H9 (cell line): ENCODE measurements at regions not wholly inside any gene's neighbourhood (a gene's known extent, or its start where the extent isn't known, plus 50 kb on each side); places are given as distances from the start of the nearest gene placed in this dataset.

Experiments
- DNase-seq: peaks from one replicate; pipeline ENCODE4 v3.0.0-alpha.2; 2017
- H2AFZ ChIP-seq: one replicate; pipeline ENCODE4 v1.6.1; 2013; ENCODE audit warnings: mild to moderate bottlenecking, low read length, control low read depth, moderate library complexity
- H2AK5ac ChIP-seq: 2 replicates; pipeline ENCODE4 v1.6.1; 2013; ENCODE audit warnings: low read length, control low read depth, mixed read lengths; ENCODE audit not compliant: insufficient read length
- H2BK120ac ChIP-seq: one replicate; pipeline ENCODE4 v1.6.1; 2013; ENCODE audit warnings: low read depth, mild to moderate bottlenecking, low read length, control low read depth, inconsistent platforms; ENCODE audit not compliant: poor library complexity, severe bottlenecking
- H2BK12ac ChIP-seq: 2 replicates; pipeline ENCODE4 v1.6.1; 2013; ENCODE audit warnings: low read length, control low read depth, mixed read lengths, low read depth; ENCODE audit not compliant: insufficient read length
- H2BK15ac ChIP-seq: 2 replicates; pipeline ENCODE4 v1.6.1; 2013; ENCODE audit warnings: low read depth, low read length, control low read depth
- H2BK20ac ChIP-seq: one replicate; pipeline ENCODE4 v1.6.1; 2013; ENCODE audit warnings: low read depth, mild to moderate bottlenecking, low read length, control low read depth, inconsistent platforms; ENCODE audit not compliant: poor library complexity, severe bottlenecking
- H2BK5ac ChIP-seq: 2 replicates; pipeline ENCODE4 v1.6.1; 2013; ENCODE audit warnings: low read length, control low read depth, mixed read lengths; ENCODE audit not compliant: insufficient read length
- H3K14ac ChIP-seq: 2 replicates; pipeline ENCODE4 v1.6.1; 2013; ENCODE audit warnings: low read length, control low read depth; ENCODE audit not compliant: insufficient read depth
- H3K18ac ChIP-seq: 2 replicates; pipeline ENCODE4 v1.6.1; 2013; ENCODE audit warnings: low read depth, mild to moderate bottlenecking, mixed read lengths, low read length, control low read depth; ENCODE audit not compliant: insufficient read length
- H3K23ac ChIP-seq: 2 replicates; pipeline ENCODE4 v1.6.1; 2013; ENCODE audit warnings: low read length, control low read depth, mixed read lengths, low read depth; ENCODE audit not compliant: insufficient read length
- H3K23me2 ChIP-seq: 2 replicates; pipeline ENCODE4 v1.6.1; 2013; ENCODE audit warnings: low read depth, mild to moderate bottlenecking, mixed read lengths, low read length, control low read depth; ENCODE audit not compliant: insufficient read length, poor library complexity, severe bottlenecking
- H3K27ac ChIP-seq: 2 replicates; pipeline ENCODE4 v1.5.1; 2013; ENCODE audit warnings: low read length, control low read depth, mixed read lengths, low read depth; ENCODE audit not compliant: insufficient read length
- H3K27me3 ChIP-seq: 2 replicates; pipeline ENCODE4 v1.6.1; 2013; ENCODE audit warnings: low read length, control low read depth, inconsistent platforms; ENCODE audit not compliant: insufficient read depth
- H3K4ac ChIP-seq: 2 replicates; pipeline ENCODE4 v1.6.1; 2013; ENCODE audit warnings: low read depth, mild to moderate bottlenecking, control low read depth, inconsistent platforms, low read length, moderate library complexity
- H3K4me1 ChIP-seq: 2 replicates; pipeline ENCODE4 v1.6.1; 2013; ENCODE audit warnings: low read length, control low read depth, inconsistent platforms; ENCODE audit not compliant: insufficient read depth
- H3K4me2 ChIP-seq: 2 replicates; pipeline ENCODE4 v1.6.1; 2013; ENCODE audit warnings: low read length, control low read depth, mixed read lengths; ENCODE audit not compliant: insufficient read length, insufficient read depth
- H3K56ac ChIP-seq: 2 replicates; pipeline ENCODE4 v1.6.1; 2013; ENCODE audit warnings: low read depth, mild to moderate bottlenecking, mixed read lengths, low read length, control low read depth; ENCODE audit not compliant: insufficient read length
- H3K79me1 ChIP-seq: 2 replicates; pipeline ENCODE4 v1.6.1; 2013; ENCODE audit warnings: low read depth, mild to moderate bottlenecking, moderate library complexity, low read length, control low read depth, inconsistent platforms; ENCODE audit not compliant: insufficient read depth, poor library complexity, severe bottlenecking
- H3K79me2 ChIP-seq: 2 replicates; pipeline ENCODE4 v1.6.1; 2013; ENCODE audit warnings: low read length, control low read depth, inconsistent platforms; ENCODE audit not compliant: insufficient read depth
- H3K9ac ChIP-seq: 2 replicates; pipeline ENCODE4 v1.6.1; 2013; ENCODE audit warnings: low read length, control low read depth, mixed read lengths; ENCODE audit not compliant: insufficient read length; ENCODE audit errors: extremely low read depth
- H3K9me3 ChIP-seq: one replicate; pipeline ENCODE4 v1.6.1; 2013; ENCODE audit warnings: low read depth, low read length, inconsistent platforms; ENCODE audit not compliant: control insufficient read depth
- H3T11ph ChIP-seq: one replicate; pipeline ENCODE4 v1.6.1; 2013; ENCODE audit warnings: mild to moderate bottlenecking, low read length, control low read depth, inconsistent platforms
- H4K20me1 ChIP-seq: one replicate; pipeline ENCODE4 v1.6.1; 2013; ENCODE audit not compliant: control insufficient read depth, insufficient read length, insufficient read depth
- H4K5ac ChIP-seq: 2 replicates; pipeline ENCODE4 v1.6.1; 2013; ENCODE audit warnings: low read depth, mild to moderate bottlenecking, mixed read lengths, low read length, control low read depth; ENCODE audit not compliant: insufficient read length
- H4K8ac ChIP-seq: replicated peaks from 2 replicates; pipeline ENCODE4 v1.6.1; 2013; ENCODE audit warnings: low read length, control low read depth, mixed read lengths, low read depth; ENCODE audit not compliant: insufficient read length
- H4K91ac ChIP-seq: 2 replicates; pipeline ENCODE4 v1.6.1; 2013; ENCODE audit warnings: low read depth, mild to moderate bottlenecking, moderate library complexity, mixed read lengths, low read length, control low read depth; ENCODE audit not compliant: insufficient read length
- H3K27ac Mint-ChIP-seq, 3 experiments: 2 replicates in 2 of 3; 3 replicates in 1 of 3; pipeline ENCODE4 v1.8.0; 2020 to 2021; ENCODE audit warnings: mixed read lengths in 3 of 3, mild to moderate bottlenecking in 1 of 3, moderate library complexity in 1 of 3
- H3K27me3 Mint-ChIP-seq: 2 replicates; pipeline ENCODE4 v1.8.0; 2021; ENCODE audit warnings: low read depth, mild to moderate bottlenecking, moderate library complexity, mixed read lengths
- H3K36me3 Mint-ChIP-seq, 3 experiments: 2 replicates in 2 of 3; 3 replicates in 1 of 3; pipeline ENCODE4 v1.8.0; 2020 to 2021; ENCODE audit warnings: low read depth in 3 of 3, mixed read lengths in 3 of 3; ENCODE audit not compliant: insufficient read depth in 1 of 3
- H3K4me1 Mint-ChIP-seq, 2 experiments: 2 replicates each; pipeline ENCODE4 v1.8.0; 2020; ENCODE audit warnings: mixed read lengths in 2 of 2
- H3K4me3 Mint-ChIP-seq, 2 experiments: 2 replicates in 1 of 2; 3 replicates in 1 of 2; pipeline ENCODE4 v1.8.0; 2020 to 2021; ENCODE audit warnings: mild to moderate bottlenecking in 2 of 2, mixed read lengths in 2 of 2, moderate library complexity in 1 of 2
- H3K9me3 Mint-ChIP-seq, 2 experiments: 2 replicates in 1 of 2; 3 replicates in 1 of 2; pipeline ENCODE4 v1.8.0; 2020; ENCODE audit warnings: mild to moderate bottlenecking in 2 of 2, mixed read lengths in 2 of 2, moderate library complexity in 1 of 2
- CTCF ChIP-seq: fragments of 200-600 bp; sonication (generic); conservative IDR thresholded peaks from 3 replicates; pipeline ENCODE4 v1.8.0; 2021; ENCODE audit warnings: antibody characterized with exemption, mild to moderate bottlenecking
- WGBS: extraction: QIAGEN DNeasy Blood & Tissue Kit; methylation state at CpG from one replicate; pipeline ENCODE4 v1.1.7; 2013; ENCODE audit warnings: missing lambda C conversion rate, low lambda C conversion rate, mixed read lengths; ENCODE audit not compliant: insufficient read length; ENCODE audit errors: extremely low coverage; 5-methylcytosine and 5-hydroxymethylcytosine counted together

- H3K27me3 ChIP-seq: no peaks in the 10 kb centered on the region
- no peak overlapping the region for H3K27ac ChIP-seq
- H4K20me1 ChIP-seq: no peaks in the 10 kb centered on the region
- Mint-ChIP-seq H3K4me3 (no peak overlapping the region), H3K27ac (no peak overlapping the region), H3K27me3 (peaks cover 71% of the 10 kb centered on the region), H3K36me3 (no peaks in the 10 kb centered on the region; a peak in 2 of 7 replicates), H3K9me3 (no peaks in the 10 kb centered on the region; a peak in 1 of 5 replicates), H3K4me1 (peaks cover 3% of the 10 kb centered on the region in 2 experiments)
- TF ChIP-seq CTCF: no peak
- H2BK15ac ChIP-seq: no peak overlapping the region
- H3K79me2 ChIP-seq: no peaks in the 10 kb centered on the region
- no peak for DNase-seq
- no peak overlapping the region for H4K91ac ChIP-seq
- H2AFZ ChIP-seq: no peak overlapping the region
- no peak overlapping the region for H2BK12ac ChIP-seq
- no peak overlapping the region for H4K5ac ChIP-seq
- no peak overlapping the region for H2BK5ac ChIP-seq
- H3K23me2 ChIP-seq: no peaks in the 10 kb centered on the region
- no peak overlapping the region for H2BK120ac ChIP-seq
- no peak overlapping the region for H4K8ac ChIP-seq
- no peak overlapping the region for H2AK5ac ChIP-seq
- H3K79me1 ChIP-seq: no peaks in the 10 kb centered on the region
- H3K9me3 ChIP-seq: no peaks in the 10 kb centered on the region
- WGBS: no CpG with 5 or more reads among the region's 3 CpGs
- no peak overlapping the region for H3T11ph ChIP-seq
- H3K56ac ChIP-seq: no peak overlapping the region
- no peak overlapping the region for H3K4ac ChIP-seq
- H3K4me2 ChIP-seq: no peak overlapping the region
- no peak overlapping the region for H3K18ac ChIP-seq
- H2BK20ac ChIP-seq: no peak overlapping the region
- H3K9ac ChIP-seq: no peak overlapping the region
- no peaks in the 10 kb centered on the region for H3K4me1 ChIP-seq
- no peak overlapping the region for H3K14ac ChIP-seq
- H3K23ac ChIP-seq: no peak overlapping the region
These were observed 215.6 kb downstream of the MTX2 start for GRCh38 chr2:176484838-176485237.
